RKO (cell line): ENCODE measurements at regions not wholly inside any gene's neighbourhood (a gene's known extent, or its start where the extent isn't known, plus 50 kb on each side); places are given as distances from the start of the nearest gene placed in this dataset.
"Not testable (repeated sequence)": the region's sequence is repeated elsewhere in the genome, so short reads cannot be mapped to it uniquely, and the experiment has no call there.

Experiments used
- DNase-seq: peaks from one replicate; pipeline ENCODE4 v3.0.0-alpha.2; 2016; ENCODE audit warnings: low spot score

- no peak for DNase-seq
These were observed 382.9 kb downstream of the TFEC start for GRCh38 chr7:115647712-115648111.

- no peak for DNase-seq
These were observed 388.4 kb downstream of the TFEC start for GRCh38 chr7:115642194-115642593.

- DNase-seq = no peak
These were observed 391.7 kb downstream of the TFEC start for GRCh38 chr7:115638853-115639252.

- DNase-seq = peak; percentile 36
These were observed 393.4 kb downstream of the TFEC start for GRCh38 chr7:115637128-115637527.

DNA sequence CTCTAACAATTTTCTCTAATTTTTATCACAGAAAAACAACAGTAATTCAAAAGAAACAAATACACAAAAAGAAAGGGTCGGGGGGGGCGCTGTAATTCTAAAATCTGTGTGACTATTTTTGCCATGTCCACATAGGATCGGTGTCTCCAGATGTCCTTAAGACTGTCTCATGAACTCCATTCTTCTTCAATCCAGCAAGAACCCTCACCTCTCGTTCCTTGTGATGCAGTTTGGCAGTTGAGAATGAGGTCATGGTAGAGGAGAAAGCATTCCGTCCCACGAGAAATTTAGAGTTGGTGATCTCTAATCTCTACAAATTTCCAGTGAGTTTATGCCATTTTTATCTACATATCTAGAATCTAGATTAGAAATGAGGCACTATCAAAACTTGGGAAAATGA, 394.7 kb downstream of the TFEC start:
- DNase-seq = no peak

DNA sequence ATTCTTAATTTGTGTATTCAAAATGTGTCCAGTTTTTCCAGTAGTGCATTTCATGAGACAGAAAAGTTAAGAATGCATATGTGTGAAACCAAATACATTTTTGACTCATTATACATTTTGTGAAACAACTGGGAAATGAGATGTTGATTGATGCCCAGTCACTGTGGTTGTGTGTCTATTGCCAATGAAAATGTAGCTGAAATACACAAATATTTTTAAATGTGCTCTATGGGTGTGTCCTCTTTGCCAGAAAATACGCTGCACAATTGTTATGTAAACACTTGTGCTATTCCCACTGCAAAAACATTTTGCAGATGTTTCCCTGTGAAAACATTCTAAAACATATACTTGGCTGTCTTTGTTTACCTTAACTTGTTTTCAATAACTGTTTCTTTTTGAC, 395.2 kb downstream of the TFEC start:
- no peak for DNase-seq

GRCh38 chr7:115634633-115635032, 395.9 kb downstream of the TFEC start:
- no peak for DNase-seq

DNA sequence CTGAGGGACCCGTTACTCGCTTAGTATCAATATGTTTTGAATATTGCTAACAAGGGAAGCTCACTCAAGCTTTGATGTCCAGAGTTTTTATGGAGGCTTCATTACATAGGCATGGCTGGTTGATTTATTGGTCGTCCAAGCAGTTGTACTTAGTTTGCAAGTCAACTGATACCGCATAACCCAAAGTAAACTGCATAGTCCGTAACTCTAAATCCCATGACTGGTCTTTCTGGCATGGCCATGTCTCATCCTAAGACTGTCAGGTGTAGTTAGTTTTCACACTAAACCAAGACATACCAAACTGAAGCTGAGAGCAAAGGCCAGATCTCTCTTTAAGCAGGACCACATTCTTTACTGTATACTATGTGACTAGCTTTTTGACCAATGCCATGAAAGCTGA, 397.9 kb downstream of the TFEC start:
- DNase-seq = no peak

DNA sequence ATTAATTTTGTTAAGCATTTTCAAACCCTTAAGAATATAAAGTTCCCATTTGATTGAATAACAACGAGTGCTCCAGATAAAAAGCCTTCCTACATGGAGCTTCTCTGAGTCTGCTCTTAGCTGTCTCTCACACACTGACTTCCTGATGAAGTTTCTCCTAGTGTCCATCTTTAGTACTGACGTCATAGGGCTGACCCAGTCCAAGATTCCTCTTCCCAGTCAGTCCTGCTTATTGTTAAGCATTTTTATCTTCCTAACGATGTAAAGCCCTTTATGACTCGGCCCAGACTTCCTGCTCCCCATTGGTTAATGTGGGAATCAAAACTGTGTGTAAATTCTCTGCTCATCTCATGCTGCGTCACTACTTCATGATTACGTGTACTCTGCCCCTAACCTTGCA, 398.8 kb downstream of the TFEC start:
- DNase-seq = peak; percentile 10

DNA sequence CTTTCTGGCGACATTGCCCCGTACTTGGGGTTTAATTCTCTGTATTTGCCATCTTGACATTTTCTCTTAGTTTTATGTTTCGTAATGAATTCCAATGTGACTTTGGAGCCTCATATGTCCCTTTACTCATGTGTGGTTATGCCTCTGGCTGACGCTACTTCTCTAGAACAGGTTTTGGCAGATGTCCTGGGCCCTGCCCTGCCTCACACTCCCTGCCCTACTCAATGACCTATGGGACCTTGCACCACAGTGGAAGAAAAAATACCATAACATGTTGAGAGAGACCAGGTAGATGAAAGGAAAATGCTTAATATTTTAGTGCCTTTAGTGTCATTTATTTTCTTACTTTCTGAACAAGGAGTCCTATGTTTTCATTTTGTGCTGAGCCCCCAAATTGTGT, 400.5 kb downstream of the TFEC start:
- no peak for DNase-seq

DNA sequence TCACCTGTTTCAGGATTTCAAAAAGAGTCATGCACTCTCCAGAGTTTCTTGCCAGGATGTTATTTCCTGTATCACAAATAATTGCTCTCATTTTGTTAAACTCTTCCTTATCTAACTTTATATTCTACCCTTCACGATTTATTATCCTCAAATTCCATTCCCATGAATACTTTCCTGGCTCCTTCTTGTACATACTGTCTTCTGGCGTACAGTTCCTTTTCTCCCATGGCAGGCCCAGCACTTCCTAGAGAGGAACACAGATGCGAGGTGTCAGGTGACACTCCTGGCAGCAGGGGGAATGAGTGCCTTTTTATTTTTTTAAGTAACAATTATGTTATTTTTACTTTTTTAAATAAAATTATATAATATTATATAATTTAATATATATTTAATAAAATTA, 411.9 kb downstream of the TFEC start:
- DNase-seq = no peak

DNA sequence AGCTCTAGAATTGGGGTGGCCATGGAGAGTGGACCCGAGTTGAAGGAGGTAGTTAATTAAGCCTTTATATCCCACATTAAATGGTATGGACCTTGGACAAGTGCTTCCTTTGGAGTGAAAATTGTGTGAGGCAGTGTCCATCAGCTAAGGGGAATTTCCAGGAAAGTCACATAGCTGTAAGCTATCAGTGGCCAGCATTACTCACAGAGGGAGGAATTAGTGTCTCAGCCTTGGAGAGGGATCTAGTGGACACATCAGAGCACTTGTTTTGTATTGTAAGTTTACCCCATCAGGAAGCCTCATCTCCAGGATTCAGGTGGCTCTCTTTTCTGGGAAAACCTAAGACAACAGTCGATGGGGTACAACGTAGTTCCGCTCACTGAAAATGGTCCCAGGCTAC, 416.7 kb downstream of the TFEC start:
- DNase-seq = no peak

- no peak for DNase-seq
These were observed 427.1 kb downstream of the TFEC start for GRCh38 chr7:115603416-115603815.

DNA sequence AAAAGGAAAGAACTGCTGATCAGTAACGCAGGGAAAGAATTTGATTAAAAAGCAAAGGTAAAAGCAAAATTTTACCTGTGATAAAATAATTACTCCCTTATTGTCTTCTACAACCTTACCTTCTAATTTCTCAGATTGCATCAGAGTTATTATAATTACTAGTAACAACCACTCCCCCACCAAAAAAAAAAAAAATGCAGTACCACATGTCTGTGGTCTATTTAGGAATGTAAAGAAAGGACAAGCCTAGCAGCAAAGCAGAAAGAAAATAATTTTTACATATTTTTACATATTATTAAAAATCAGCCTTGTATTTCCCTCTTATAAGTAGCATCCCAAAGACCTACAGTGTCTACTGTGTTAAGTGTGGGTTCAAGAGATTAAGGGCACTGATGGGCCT, 430.4 kb downstream of the TFEC start:
- no peak for DNase-seq

GRCh38 chr7:115599184-115599583, 431.4 kb downstream of the TFEC start:
- DNase-seq = not testable (repeated sequence)

DNA sequence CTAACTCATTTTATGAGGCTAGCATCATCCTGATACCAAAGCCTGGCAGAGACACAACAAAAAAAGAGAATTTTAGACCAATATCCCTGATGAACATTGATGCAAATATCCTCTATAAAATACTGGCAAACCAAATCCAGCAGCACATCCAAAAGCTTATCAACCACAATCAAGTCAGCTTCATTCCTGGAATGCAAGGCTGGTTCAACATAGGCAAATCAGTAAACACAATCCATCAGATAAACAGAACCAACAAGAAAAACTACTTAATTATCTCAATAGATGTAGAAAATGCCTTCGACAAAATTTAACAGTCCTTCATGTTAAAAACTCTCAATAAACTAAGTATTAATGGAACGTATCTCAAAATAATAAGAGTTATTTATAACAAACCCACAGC, 433.3 kb downstream of the TFEC start:
- DNase-seq = not testable (repeated sequence)

GRCh38 chr7:115593111-115593510, 437.5 kb downstream of the TFEC start:
- DNase-seq = no peak

DNA sequence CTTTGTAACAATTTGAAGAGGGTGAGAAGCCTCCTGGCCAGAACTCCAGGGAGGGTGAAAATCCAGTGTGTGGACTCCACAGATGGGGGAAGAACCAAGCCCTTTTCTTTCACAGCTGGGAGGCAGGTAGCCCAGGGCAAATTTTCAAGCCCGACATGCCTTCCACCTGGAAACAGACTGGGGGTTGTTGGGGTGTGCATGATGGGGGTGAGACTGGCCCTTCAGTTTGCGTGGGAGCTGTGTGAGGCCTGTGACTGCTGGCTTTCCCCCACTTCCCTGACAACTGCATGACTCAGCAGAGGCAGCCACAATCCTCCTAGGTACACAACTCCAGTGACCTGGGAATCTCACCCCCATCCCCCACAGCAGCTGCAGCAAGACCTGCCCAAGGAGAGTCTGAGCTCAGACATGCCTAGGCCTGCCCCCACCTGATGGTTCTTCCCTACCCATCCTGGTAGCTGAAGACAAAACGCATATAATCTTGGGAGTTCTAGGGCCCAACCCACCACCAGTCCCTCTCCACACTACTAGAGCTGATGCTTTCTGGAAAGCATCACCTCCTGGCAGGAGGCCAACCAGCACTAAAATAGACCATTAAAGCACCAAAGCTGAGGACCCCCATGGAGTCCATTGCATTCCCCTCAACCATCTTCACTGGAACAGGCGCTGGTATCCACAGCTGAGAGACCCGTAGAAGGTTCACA, 445.4 kb downstream of the TFEC start:
- no peak for DNase-seq

GRCh38 chr7:115582956-115583355, 447.6 kb downstream of the TFEC start:
- no peak for DNase-seq

DNA sequence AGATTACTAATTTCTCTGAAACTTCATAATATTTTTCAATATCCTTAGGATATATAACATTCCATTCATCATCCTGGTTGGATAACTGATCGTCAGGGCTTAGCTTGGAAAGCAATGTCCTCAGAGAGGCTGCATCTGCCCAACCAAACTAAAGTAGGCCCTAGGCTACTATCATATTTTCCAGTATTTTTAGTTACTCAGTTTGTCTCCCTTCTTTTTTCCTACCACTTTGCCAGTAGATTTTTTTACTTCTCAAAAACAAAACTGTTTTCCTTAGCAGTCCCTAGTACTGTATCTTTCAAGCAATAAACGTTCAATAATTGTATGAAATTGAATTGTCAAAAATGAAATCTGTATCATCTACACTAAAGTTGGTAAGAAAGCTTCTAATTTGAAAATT, 452.0 kb downstream of the TFEC start:
- no peak for DNase-seq

GRCh38 chr7:115574681-115575291, 455.8 kb downstream of the TFEC start:
- DNase-seq = no peak

- DNase-seq = no peak
These were observed 458.5 kb downstream of the TFEC start for GRCh38 chr7:115572111-115572510.

- peak; percentile 16 for DNase-seq
These were observed 469.0 kb downstream of the TFEC start for GRCh38 chr7:115561335-115562110.
